Peyer's patch (tissue), 4 donors: ENCODE measurements at regions not wholly inside any gene's neighbourhood (a gene's known extent, or its start where the extent isn't known, plus 50 kb on each side); places are given as distances from the start of the nearest gene placed in this dataset.
"Not testable (repeated sequence)": the region's sequence is repeated elsewhere in the genome, so short reads cannot be mapped to it uniquely, and the experiment has no call there.

Experiments used
- DNase-seq, 3 donors: peaks; one replicate each; pipeline ENCODE4 v3.0.0-alpha.2; 2017 to 2019
- H3K27ac ChIP-seq, 4 donors: fragments of 200-600 bp; sonication (generic); one replicate each; pipeline ENCODE4 v1.5.1; 2016 to 2019
- H3K27me3 ChIP-seq, 2 donors: fragments of 200-600 bp; sonication (generic); one replicate each; pipeline ENCODE4 v1.5.1; 2019
- H3K36me3 ChIP-seq, 3 donors: fragments of 200-600 bp; sonication (generic); one replicate each; pipeline ENCODE4 v1.5.1; 2016 to 2019
- H3K4me1 ChIP-seq, 4 donors: fragments of 200-600 bp; sonication (generic); one replicate each; pipeline ENCODE4 v1.5.1; 2016 to 2019
- H3K4me3 ChIP-seq, 4 donors: fragments of 200-600 bp; sonication (generic); 1 replicate in 3 of 4; 2 replicates in 1 of 4; pipeline ENCODE4 v1.5.1; 2016 to 2019; ENCODE audit warnings: mild to moderate bottlenecking in 1 of 4
- H3K9me3 ChIP-seq, 4 donors: fragments of 200-600 bp; sonication (generic); one replicate each; pipeline ENCODE4 v1.5.1; 2016 to 2019; ENCODE audit warnings: mild to moderate bottlenecking in 1 of 4
- CTCF ChIP-seq, 6 experiments: fragments of 450-650 bp in 4 of 6; fragments of 200-600 bp in 2 of 6; sonication (generic) in 1 of 6; IDR thresholded peaks; one replicate each; pipeline ENCODE4 v1.5.1; 2017 to 2019; ENCODE audit warnings: antibody characterized with exemption in 6 of 6, mild to moderate bottlenecking in 3 of 6, moderate library complexity in 1 of 6
- POLR2A ChIP-seq, 2 donors: fragments of 450-650 bp; IDR thresholded peaks; one replicate each; pipeline ENCODE4 v1.5.1; 2017; ENCODE audit warnings: antibody characterized with exemption in 2 of 2, mild to moderate bottlenecking in 2 of 2, moderate library complexity in 2 of 2

GRCh38 chr19:28601723-28602440 is 611.1 kb downstream of the UQCRFS1 start:
- no peaks in the 10 kb centered on the region for H3K27me3 ChIP-seq
- no peak overlapping the region for H3K27ac ChIP-seq
- TF ChIP-seq CTCF (IDR thresholded peaks at IDR 0.05) = no peak
- no peak for TF ChIP-seq POLR2A (IDR thresholded peaks at IDR 0.05)
- no peak for DNase-seq
- no peaks in the 10 kb centered on the region for H3K4me1 ChIP-seq
- H3K36me3 ChIP-seq = no peaks in the 10 kb centered on the region
- H3K4me3 ChIP-seq = no peak overlapping the region
- H3K9me3 ChIP-seq = peaks cover 0 to 8% (median 3%) of the 10 kb centered on the region in 4 donors

- no peak overlapping the region for H3K27ac ChIP-seq
- H3K9me3 ChIP-seq = no peaks in the 10 kb centered on the region
- no peaks in the 10 kb centered on the region for H3K4me1 ChIP-seq
- no peak for DNase-seq
- no peaks in the 10 kb centered on the region for H3K27me3 ChIP-seq
- H3K4me3 ChIP-seq = no peak overlapping the region
- TF ChIP-seq CTCF (IDR thresholded peaks at IDR 0.05) (no peak), POLR2A (IDR thresholded peaks at IDR 0.05) (no peak)
- H3K36me3 ChIP-seq = no peaks in the 10 kb centered on the region
Observed at GRCh38 chr19:28598861-28599260, 614.1 kb downstream of the UQCRFS1 start.

DNA sequence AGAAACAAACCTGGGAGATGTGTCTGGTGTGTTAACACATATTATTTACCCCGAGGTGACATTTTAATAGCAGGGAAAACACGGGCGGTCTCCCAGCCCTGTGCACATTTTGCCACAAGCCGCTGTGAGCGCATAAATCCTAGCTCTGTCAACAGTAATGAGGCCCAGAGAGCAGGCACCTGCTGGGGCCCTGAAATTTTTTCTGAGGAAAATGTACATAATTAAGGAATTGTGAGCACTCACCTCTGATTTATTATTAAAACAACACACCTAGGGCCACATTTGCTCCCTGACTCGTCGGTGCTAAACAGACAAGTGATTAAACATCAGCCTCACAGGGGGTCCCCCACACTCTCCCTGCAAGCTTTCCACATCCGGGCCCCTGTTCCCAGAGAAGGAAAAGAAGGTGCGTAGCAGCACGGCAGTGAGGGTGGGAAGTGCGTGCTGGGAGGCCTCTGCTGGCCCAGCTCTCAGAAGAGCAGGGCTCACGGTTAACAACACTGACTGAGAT is 616.3 kb downstream of the UQCRFS1 start:
- H3K9me3 ChIP-seq = no peaks in the 10 kb centered on the region
- DNase-seq = no peak
- H3K27me3 ChIP-seq = no peaks in the 10 kb centered on the region
- H3K36me3 ChIP-seq = no peaks in the 10 kb centered on the region
- H3K4me3 ChIP-seq = no peak overlapping the region
- TF ChIP-seq POLR2A (IDR thresholded peaks at IDR 0.05) = no peak
- TF ChIP-seq CTCF (IDR thresholded peaks at IDR 0.05) = no peak
- no peaks in the 10 kb centered on the region for H3K4me1 ChIP-seq
- no peak overlapping the region for H3K27ac ChIP-seq

GRCh38 chr19:28595722-28596480 is 617.0 kb downstream of the UQCRFS1 start:
- no peak overlapping the region for H3K4me3 ChIP-seq
- H3K9me3 ChIP-seq = no peaks in the 10 kb centered on the region
- no peaks in the 10 kb centered on the region for H3K27me3 ChIP-seq
- H3K36me3 ChIP-seq = no peaks in the 10 kb centered on the region
- no peaks in the 10 kb centered on the region for H3K4me1 ChIP-seq
- TF ChIP-seq CTCF (IDR thresholded peaks at IDR 0.05) (no peak), POLR2A (IDR thresholded peaks at IDR 0.05) (no peak)
- no peak for DNase-seq
- no peak overlapping the region for H3K27ac ChIP-seq

DNA sequence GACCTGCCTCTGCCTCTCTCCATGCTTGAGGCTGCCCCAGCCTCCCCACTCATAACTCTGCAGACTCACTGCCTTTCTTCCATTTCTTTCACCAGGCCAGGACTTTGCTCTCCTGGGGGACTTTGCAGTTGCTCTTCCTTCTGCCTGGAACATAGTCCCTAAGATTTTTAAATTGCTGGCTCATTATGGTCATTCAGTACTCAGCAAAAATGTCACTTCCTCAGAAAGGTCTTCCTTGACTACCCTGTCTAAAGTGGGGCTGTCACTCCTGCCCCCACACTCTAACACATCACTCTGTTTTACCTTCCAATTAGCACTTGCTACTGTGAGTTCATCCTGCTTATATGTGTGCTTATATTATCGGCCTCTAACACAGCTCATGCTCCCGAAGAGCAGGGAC is 618.2 kb downstream of the UQCRFS1 start:
- no peak overlapping the region for H3K27ac ChIP-seq
- no peak for DNase-seq
- no peaks in the 10 kb centered on the region for H3K9me3 ChIP-seq
- no peaks in the 10 kb centered on the region for H3K27me3 ChIP-seq
- H3K4me3 ChIP-seq = no peak overlapping the region
- no peaks in the 10 kb centered on the region for H3K36me3 ChIP-seq
- no peaks in the 10 kb centered on the region for H3K4me1 ChIP-seq
- TF ChIP-seq CTCF (IDR thresholded peaks at IDR 0.05) = no peak
- no peak for TF ChIP-seq POLR2A (IDR thresholded peaks at IDR 0.05)

DNA sequence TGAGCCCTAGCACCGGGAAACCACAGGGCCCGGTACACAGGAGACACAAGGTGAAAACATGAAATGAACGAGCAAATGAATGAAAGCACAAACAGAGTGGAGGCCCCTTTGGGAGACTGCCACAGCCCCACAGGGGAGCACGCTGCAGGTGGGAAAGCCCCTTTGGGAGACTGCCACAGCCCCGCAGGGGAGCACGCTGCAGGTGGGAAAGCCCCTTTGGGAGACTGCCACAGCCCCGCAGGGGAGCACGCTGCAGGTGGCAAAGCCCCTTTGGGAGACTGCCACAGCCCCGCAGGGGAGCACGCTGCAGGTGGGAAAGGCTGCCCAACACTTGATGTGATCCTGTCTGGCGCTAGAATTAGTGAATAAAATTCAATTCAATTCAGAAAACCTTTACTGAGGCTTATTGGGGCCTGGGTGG is 623.0 kb downstream of the UQCRFS1 start:
- H3K36me3 ChIP-seq, H3K4me1 ChIP-seq, H3K27ac ChIP-seq, H3K27me3 ChIP-seq, H3K4me3 ChIP-seq, DNase-seq, H3K9me3 ChIP-seq: not testable (repeated sequence)
